ENCODE measurements at regions not wholly inside any gene's neighbourhood (a gene's known extent, or its start where the extent isn't known, plus 50 kb on each side); places are given as distances from the start of the nearest gene placed in this dataset.

DNA sequence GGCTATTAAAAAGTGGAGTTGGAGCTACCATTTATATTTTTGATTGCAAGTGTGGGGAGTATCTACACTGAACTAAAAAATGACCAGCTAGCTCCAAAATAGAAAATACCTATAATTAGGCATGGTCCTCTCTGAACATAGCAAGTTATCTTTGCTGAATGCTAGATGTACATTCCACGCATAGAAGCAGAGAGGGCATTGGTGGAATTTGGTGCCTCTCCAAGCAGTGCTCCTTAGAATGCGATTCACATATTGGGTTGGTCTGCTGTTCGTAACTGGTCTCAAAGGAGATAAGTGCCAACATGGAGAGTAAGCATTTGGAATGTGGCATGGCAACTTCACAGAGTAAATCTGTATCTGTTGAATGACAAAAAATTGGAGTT, 196.2 kb downstream of the PTN start:
- dilution Hi-C loops (cut with MboI; ENCODE audit: extremely low pct_ligation_motif_present, low sequenced_read_pairs) (no loop called here), intact Hi-C loops (cut with micrococcal nuclease) (no loop called here)
- H3K4me2 ChIP-seq (ENCODE audit: insufficient read depth, low read length): no peak overlapping the region
- FAIRE-seq: no peak
- no peaks in the 10 kb centered on the region for H3K9me1 ChIP-seq (replicated peaks; ENCODE audit: control insufficient read depth, extremely low read depth, insufficient read depth, low read length)
- no TSS peak for BruUV-seq (replicated peaks)
- no peaks in the 10 kb centered on the region for H3K36me3 ChIP-seq (ENCODE audit: control insufficient read depth in 2 of 2, extremely low read depth in 1 of 2, insufficient read depth in 2 of 2, low read length in 2 of 2)
- no peaks in the 10 kb centered on the region for H3K79me2 ChIP-seq (ENCODE audit: control insufficient read depth, insufficient read depth, low read length)
- POLR2A ChIA-PET: no interaction called here
- no peak for DNase-seq (ENCODE audit: low read depth, low spot score)
- CTCF ChIA-PET: no interaction called here
- H3K9ac ChIP-seq (replicated peaks; ENCODE audit: extremely low read depth, insufficient read depth, low read length): no peak overlapping the region
- no peaks in the 10 kb centered on the region for H3K27me3 ChIP-seq (ENCODE audit: control insufficient read depth in 2 of 2, insufficient read depth in 2 of 2, low read length in 2 of 2)
- no peaks in the 10 kb centered on the region for H4K20me1 ChIP-seq (replicated peaks; ENCODE audit: control insufficient read depth, extremely low read depth, insufficient read depth, low read length)
- no peaks in the 10 kb centered on the region for H3K4me1 ChIP-seq (ENCODE audit: control insufficient read depth, extremely low read depth, insufficient read depth, low read length)
- no peaks in the 10 kb centered on the region for H3K9me3 ChIP-seq (replicated peaks; ENCODE audit: control insufficient read depth, insufficient read depth, low read length)
- H3K27ac ChIP-seq (ENCODE audit: insufficient read depth, low read depth, low read length): no peak overlapping the region
- no peak overlapping the region for H3K4me3 ChIP-seq (replicated peaks in 1 of 3; ENCODE audit: insufficient read depth in 1 of 3, low read depth in 1 of 3, low read length in 3 of 3)
- TF ChIP-seq JUN (IDR thresholded peaks at IDR 0.05; ENCODE audit: borderline replicate concordance, insufficient read depth, insufficient read length, low read depth) (no peak), GATA2 (IDR thresholded peaks at IDR 0.05; ENCODE audit: insufficient read depth, insufficient read length, low read depth, low read length) (no peak), POLR2A (IDR thresholded peaks at IDR 0.05; ENCODE audit: low read depth, low read length) (no peak), FOS (IDR thresholded peaks at IDR 0.05; ENCODE audit: borderline replicate concordance, insufficient read depth, low read length) (no peak), MYC (IDR thresholded peaks at IDR 0.05; ENCODE audit: low read depth, low read length) (no peak), MAX (IDR thresholded peaks at IDR 0.05; ENCODE audit: insufficient read depth, insufficient read length) (no peak), EZH2 (IDR thresholded peaks at IDR 0.05; ENCODE audit: borderline replicate concordance, low read depth, low read length, severe bottlenecking) (no peak), POLR2AphosphoS5 (IDR thresholded peaks at IDR 0.05; ENCODE audit: insufficient read depth, low read depth, low read length) (no peak)
- TF ChIP-seq, protein P1, sequence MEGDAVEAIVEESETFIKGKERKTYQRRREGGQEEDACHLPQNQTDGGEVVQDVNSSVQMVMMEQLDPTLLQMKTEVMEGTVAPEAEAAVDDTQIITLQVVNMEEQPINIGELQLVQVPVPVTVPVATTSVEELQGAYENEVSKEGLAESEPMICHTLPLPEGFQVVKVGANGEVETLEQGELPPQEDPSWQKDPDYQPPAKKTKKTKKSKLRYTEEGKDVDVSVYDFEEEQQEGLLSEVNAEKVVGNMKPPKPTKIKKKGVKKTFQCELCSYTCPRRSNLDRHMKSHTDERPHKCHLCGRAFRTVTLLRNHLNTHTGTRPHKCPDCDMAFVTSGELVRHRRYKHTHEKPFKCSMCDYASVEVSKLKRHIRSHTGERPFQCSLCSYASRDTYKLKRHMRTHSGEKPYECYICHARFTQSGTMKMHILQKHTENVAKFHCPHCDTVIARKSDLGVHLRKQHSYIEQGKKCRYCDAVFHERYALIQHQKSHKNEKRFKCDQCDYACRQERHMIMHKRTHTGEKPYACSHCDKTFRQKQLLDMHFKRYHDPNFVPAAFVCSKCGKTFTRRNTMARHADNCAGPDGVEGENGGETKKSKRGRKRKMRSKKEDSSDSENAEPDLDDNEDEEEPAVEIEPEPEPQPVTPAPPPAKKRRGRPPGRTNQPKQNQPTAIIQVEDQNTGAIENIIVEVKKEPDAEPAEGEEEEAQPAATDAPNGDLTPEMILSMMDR (IDR thresholded peaks at IDR 0.05; ENCODE audit: extremely low read depth in 1 of 2, insufficient read depth in 1 of 2, low read depth in 1 of 2, low read length in 2 of 2): no peak
- no peak overlapping the region for H2AFZ ChIP-seq (ENCODE audit: low read depth, low read length)
